ENCODE measurements at regions not wholly inside any gene's neighbourhood (a gene's known extent, or its start where the extent isn't known, plus 50 kb on each side); places are given as distances from the start of the nearest gene placed in this dataset.
"Not testable (repeated sequence)": the region's sequence is repeated elsewhere in the genome, so short reads cannot be mapped to it uniquely, and the experiment has no call there.

GRCh38 chr15:81922143-81922542 lies 123.7 kb downstream of the MEX3B start:
- no peak for DNase-seq
- no peak overlapping the region for H3K27ac Mint-ChIP-seq
- H3K4me1 Mint-ChIP-seq (ENCODE audit: low read depth): no peaks in the 10 kb centered on the region
- H3K36me3 Mint-ChIP-seq (ENCODE audit: low read depth): peaks cover 1% of the 10 kb centered on the region
- peaks cover 17% of the 10 kb centered on the region for H3K9me3 Mint-ChIP-seq
- no peak overlapping the region for H3K4me3 Mint-ChIP-seq
- peaks cover 9% of the 10 kb centered on the region for H3K27me3 Mint-ChIP-seq

GRCh38 chr15:81921163-81921562 lies 124.7 kb downstream of the MEX3B start:
- H3K9me3 Mint-ChIP-seq: peaks cover 17% of the 10 kb centered on the region

GRCh38 chr15:81918767-81919166 lies 127.1 kb downstream of the MEX3B start:
- DNase-seq; H3K4me3 Mint-ChIP-seq; H3K4me1 Mint-ChIP-seq (ENCODE audit: low read depth); H3K36me3 Mint-ChIP-seq (ENCODE audit: low read depth); H3K27me3 Mint-ChIP-seq; H3K27ac Mint-ChIP-seq: not testable (repeated sequence)
- H3K9me3 Mint-ChIP-seq: peaks cover 17% of the 10 kb centered on the region

More at GRCh38 chr15:81921163-81921562, 124.7 kb downstream of the MEX3B start:
- H3K27ac Mint-ChIP-seq: no peak overlapping the region
- H3K36me3 Mint-ChIP-seq (ENCODE audit: low read depth): peaks cover 1% of the 10 kb centered on the region
- H3K27me3 Mint-ChIP-seq: peaks cover 7% of the 10 kb centered on the region
- no peak overlapping the region for H3K4me3 Mint-ChIP-seq
- no peaks in the 10 kb centered on the region for H3K4me1 Mint-ChIP-seq (ENCODE audit: low read depth)
- DNase-seq: no peak

DNA sequence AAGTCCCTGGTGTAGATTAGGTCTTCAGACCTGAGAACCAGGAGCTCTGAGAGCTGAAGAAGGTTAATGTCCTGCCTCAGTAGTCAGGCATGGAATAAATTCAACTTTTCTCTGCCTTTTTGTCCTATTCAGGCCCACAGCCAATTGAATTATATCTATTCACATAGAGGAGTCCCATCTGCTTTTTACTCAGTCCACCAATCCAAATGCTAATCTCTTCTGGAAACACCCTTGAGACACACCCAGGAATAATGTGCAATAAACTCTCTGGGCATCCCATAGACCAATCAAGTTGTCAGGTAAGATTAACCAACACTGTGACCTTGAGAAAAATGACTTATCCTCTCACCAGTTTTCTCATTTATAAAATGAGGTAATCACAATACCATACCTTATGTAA lies 129.4 kb downstream of the MEX3B start:
- Mint-ChIP-seq H3K4me3 (no peak overlapping the region), H3K4me1 (ENCODE audit: low read depth) (no peaks in the 10 kb centered on the region), H3K27ac (no peak overlapping the region), H3K27me3 (peaks cover 2% of the 10 kb centered on the region), H3K36me3 (ENCODE audit: low read depth) (peaks cover 1% of the 10 kb centered on the region), H3K9me3 (peaks cover 16% of the 10 kb centered on the region)
- no peak for DNase-seq

- peaks cover 1% of the 10 kb centered on the region for H3K36me3 Mint-ChIP-seq (ENCODE audit: low read depth)
These were observed 129.8 kb downstream of the MEX3B start for GRCh38 chr15:81915990-81916389.

GRCh38 chr15:81914734-81915256 lies 131.0 kb downstream of the MEX3B start:
- Mint-ChIP-seq H3K9me3 (peaks cover 9% of the 10 kb centered on the region), H3K36me3 (ENCODE audit: low read depth) (peaks cover 1% of the 10 kb centered on the region), H3K4me3 (no peak overlapping the region), H3K4me1 (ENCODE audit: low read depth) (no peaks in the 10 kb centered on the region), H3K27ac (no peak overlapping the region), H3K27me3 (no peaks in the 10 kb centered on the region)
- DNase-seq: no peak

More at GRCh38 chr15:81915990-81916389, 129.8 kb downstream of the MEX3B start:
- Mint-ChIP-seq H3K4me3 (no peak overlapping the region), H3K4me1 (ENCODE audit: low read depth) (no peaks in the 10 kb centered on the region), H3K27me3 (no peaks in the 10 kb centered on the region), H3K9me3 (peaks cover 11% of the 10 kb centered on the region), H3K27ac (no peak overlapping the region)
- no peak for DNase-seq

DNA sequence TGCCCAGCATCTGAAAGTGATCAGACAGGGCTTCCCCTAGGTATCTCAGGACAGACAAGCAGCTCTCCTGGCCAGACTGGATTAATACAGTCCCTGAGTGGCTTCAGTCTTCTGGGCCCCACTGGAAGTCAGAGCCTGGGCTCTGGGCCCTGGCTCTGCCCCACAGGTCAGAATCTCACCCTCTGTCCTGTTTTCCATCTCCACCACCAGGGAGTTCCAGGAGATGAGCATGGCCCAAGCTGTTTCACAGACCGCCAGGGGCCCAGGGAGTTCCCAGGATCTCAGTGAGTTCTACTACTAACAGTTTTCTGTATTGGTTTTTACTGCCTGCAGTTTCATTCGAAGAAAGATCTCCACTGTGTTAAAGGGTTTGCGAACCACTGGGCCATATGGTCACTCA lies 131.5 kb downstream of the MEX3B start:
- no peaks in the 10 kb centered on the region for H3K27me3 Mint-ChIP-seq
- no peaks in the 10 kb centered on the region for H3K4me1 Mint-ChIP-seq (ENCODE audit: low read depth)

DNA sequence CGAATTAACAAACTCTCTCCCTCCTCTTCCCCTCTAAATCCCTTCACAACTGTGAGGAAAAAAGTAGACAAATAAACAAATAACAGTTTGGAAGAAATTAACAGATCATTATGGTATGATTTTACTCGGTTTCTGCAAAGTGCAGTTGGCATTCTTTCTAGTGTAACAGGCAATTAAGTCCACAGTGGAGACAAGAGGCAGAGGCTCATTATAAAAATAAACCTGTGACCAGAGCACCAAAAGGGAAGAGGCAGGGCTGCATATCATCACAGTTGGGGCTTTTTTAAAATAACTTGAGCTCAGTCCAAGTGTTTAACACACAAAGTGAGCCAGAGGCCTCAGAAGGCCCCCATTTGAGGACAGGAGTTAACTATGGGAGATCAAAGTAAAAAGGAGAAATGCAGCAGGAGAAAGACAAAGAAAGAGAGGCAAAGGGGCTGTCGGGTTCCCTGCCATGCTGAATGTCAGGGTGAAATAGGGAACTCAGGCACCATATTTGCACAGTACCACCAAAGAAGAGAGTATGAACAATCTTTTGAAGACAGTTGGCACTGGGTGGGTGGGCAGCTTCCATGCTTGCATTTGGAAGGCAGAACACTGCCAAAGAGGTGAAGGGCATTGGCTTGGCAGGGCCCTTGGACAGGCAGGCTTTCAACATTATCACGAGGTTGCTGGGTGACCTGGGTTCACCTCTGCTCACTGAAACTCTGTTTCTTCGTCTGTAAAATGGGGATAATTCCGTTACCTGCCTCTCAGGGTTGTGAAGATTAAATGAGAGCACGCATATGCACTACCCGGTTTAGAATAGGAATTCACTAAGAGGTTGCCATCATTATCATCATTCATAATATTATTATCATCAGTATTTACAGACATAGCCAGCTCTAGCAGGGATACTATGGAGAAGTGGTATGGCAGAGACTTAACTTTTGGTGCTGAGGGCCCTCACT lies 134.5 kb downstream of the MEX3B start:
- no peaks in the 10 kb centered on the region for H3K9me3 Mint-ChIP-seq
- no peaks in the 10 kb centered on the region for H3K36me3 Mint-ChIP-seq (ENCODE audit: low read depth)

More for the DNA sequence above, 131.5 kb downstream of the MEX3B start:
- no peak overlapping the region for H3K27ac Mint-ChIP-seq
- no peak overlapping the region for H3K4me3 Mint-ChIP-seq
- DNase-seq: no peak
- peaks cover 1% of the 10 kb centered on the region for H3K36me3 Mint-ChIP-seq (ENCODE audit: low read depth)
- H3K9me3 Mint-ChIP-seq: peaks cover 9% of the 10 kb centered on the region

GRCh38 chr15:81910355-81911021 lies 135.3 kb downstream of the MEX3B start:
- no peak for DNase-seq
- peaks cover 4% of the 10 kb centered on the region for H3K27me3 Mint-ChIP-seq
- no peaks in the 10 kb centered on the region for H3K4me1 Mint-ChIP-seq (ENCODE audit: low read depth)
- no peaks in the 10 kb centered on the region for H3K9me3 Mint-ChIP-seq
- no peaks in the 10 kb centered on the region for H3K36me3 Mint-ChIP-seq (ENCODE audit: low read depth)
- no peak overlapping the region for H3K4me3 Mint-ChIP-seq
- no peak overlapping the region for H3K27ac Mint-ChIP-seq

More for the DNA sequence above, 134.5 kb downstream of the MEX3B start:
- DNase-seq: no peak
- Mint-ChIP-seq H3K4me3 (no peak overlapping the region), H3K27ac (no peak overlapping the region), H3K4me1 (ENCODE audit: low read depth) (no peaks in the 10 kb centered on the region), H3K27me3 (peaks cover 4% of the 10 kb centered on the region)

- H3K27ac Mint-ChIP-seq: no peak overlapping the region
- no peak overlapping the region for H3K4me3 Mint-ChIP-seq
- peaks cover 4% of the 10 kb centered on the region for H3K27me3 Mint-ChIP-seq
- no peaks in the 10 kb centered on the region for H3K36me3 Mint-ChIP-seq (ENCODE audit: low read depth)
- no peaks in the 10 kb centered on the region for H3K9me3 Mint-ChIP-seq
- DNase-seq: no peak
- H3K4me1 Mint-ChIP-seq (ENCODE audit: low read depth): no peaks in the 10 kb centered on the region
These were observed 136.8 kb downstream of the MEX3B start for GRCh38 chr15:81909011-81909358.

DNA sequence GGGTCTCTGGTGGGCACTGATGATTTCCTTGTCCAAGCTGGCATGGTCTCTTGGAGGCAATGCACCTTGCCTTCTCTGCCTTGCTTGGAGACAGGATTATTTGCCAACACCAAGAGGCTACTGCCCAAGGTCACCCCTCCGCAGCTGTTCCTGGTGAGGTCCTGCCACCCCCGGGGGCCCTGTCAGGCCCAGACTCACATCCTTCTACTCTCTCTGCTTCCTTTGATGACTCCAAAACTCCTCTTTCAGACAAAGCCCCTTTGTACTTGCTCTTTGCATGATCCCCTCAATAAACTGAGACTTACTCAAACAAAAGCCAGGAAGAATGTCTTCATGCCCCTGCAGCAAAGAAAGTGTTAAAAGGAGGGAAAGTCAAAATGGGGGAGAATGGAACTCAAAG lies 137.7 kb downstream of the MEX3B start:
- H3K36me3 Mint-ChIP-seq (ENCODE audit: low read depth): no peaks in the 10 kb centered on the region
- peaks cover 10% of the 10 kb centered on the region for H3K27me3 Mint-ChIP-seq
- no peak for DNase-seq
- no peak overlapping the region for H3K27ac Mint-ChIP-seq
- H3K4me1 Mint-ChIP-seq (ENCODE audit: low read depth): no peaks in the 10 kb centered on the region
- H3K9me3 Mint-ChIP-seq: no peaks in the 10 kb centered on the region
- H3K4me3 Mint-ChIP-seq: no peak overlapping the region

DNA sequence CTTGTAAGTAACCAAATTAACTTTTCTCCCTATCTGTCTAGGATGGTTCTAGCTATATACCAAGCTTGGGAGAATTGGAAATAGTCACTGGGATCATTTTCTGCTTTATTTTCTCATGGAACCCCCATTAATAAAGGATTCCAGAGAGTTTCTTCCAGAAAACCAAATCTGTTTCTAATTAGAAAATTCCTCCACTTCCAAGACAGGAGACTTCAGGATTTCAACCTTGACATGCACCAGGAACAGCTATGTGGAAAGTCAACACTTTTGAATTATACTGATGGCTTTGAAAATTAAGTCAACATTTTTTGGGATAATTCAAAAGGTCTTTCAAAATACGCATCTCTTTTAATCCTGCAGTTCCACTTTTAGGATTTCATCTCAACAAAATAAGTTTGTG lies 138.3 kb downstream of the MEX3B start:
- Mint-ChIP-seq H3K27me3 (peaks cover 10% of the 10 kb centered on the region), H3K4me1 (ENCODE audit: low read depth) (no peaks in the 10 kb centered on the region), H3K36me3 (ENCODE audit: low read depth) (no peaks in the 10 kb centered on the region), H3K4me3 (no peak overlapping the region), H3K9me3 (no peaks in the 10 kb centered on the region), H3K27ac (no peak overlapping the region)
- no peak for DNase-seq

- Mint-ChIP-seq H3K27ac (no peak overlapping the region), H3K9me3 (no peaks in the 10 kb centered on the region), H3K36me3 (ENCODE audit: low read depth) (no peaks in the 10 kb centered on the region), H3K4me1 (ENCODE audit: low read depth) (no peaks in the 10 kb centered on the region), H3K4me3 (no peak overlapping the region), H3K27me3 (peaks cover 14% of the 10 kb centered on the region)
- DNase-seq: no peak
These were observed 139.9 kb downstream of the MEX3B start for GRCh38 chr15:81905889-81906288.

- DNase-seq: no peak
- H3K27ac Mint-ChIP-seq: no peak overlapping the region
- H3K27me3 Mint-ChIP-seq: peaks cover 17% of the 10 kb centered on the region
- no peak overlapping the region for H3K4me3 Mint-ChIP-seq
- no peaks in the 10 kb centered on the region for H3K9me3 Mint-ChIP-seq
- H3K4me1 Mint-ChIP-seq (ENCODE audit: low read depth): no peaks in the 10 kb centered on the region
- no peaks in the 10 kb centered on the region for H3K36me3 Mint-ChIP-seq (ENCODE audit: low read depth)
These were observed 144.5 kb downstream of the MEX3B start for GRCh38 chr15:81901319-81901718.

GRCh38 chr15:81899730-81900129 lies 146.1 kb downstream of the MEX3B start:
- no peak overlapping the region for H3K4me3 Mint-ChIP-seq
- H3K4me1 Mint-ChIP-seq (ENCODE audit: low read depth): no peaks in the 10 kb centered on the region
- no peak for DNase-seq
- H3K36me3 Mint-ChIP-seq (ENCODE audit: low read depth): no peaks in the 10 kb centered on the region
- H3K27me3 Mint-ChIP-seq: peaks cover 17% of the 10 kb centered on the region
- no peak overlapping the region for H3K27ac Mint-ChIP-seq
- no peaks in the 10 kb centered on the region for H3K9me3 Mint-ChIP-seq
